ENCODE measurements at regions not wholly inside any gene's neighbourhood (a gene's known extent, or its start where the extent isn't known, plus 50 kb on each side); places are given as distances from the start of the nearest gene placed in this dataset.

- no peak for DNase-seq
- Histone ChIP-seq H3K9me3 (no peaks in the 10 kb centered on the region), H3K4me3 (no peak overlapping the region), H3K36me3 (ENCODE audit: low read depth, missing control alignments) (no peaks in the 10 kb centered on the region), H3K4me1 (no peaks in the 10 kb centered on the region), H3K27me3 (no peaks in the 10 kb centered on the region), H3K27ac (no peak overlapping the region)
- WGBS, 2 donors: 86 to 93% methylated on average over 4 of the region's 4 CpGs
- TF ChIP-seq POLR2A (IDR thresholded peaks at IDR 0.05) (no peak), CTCF (IDR thresholded peaks at IDR 0.05) (no peak)
- intact Hi-C loops (cut with DNase I; ENCODE audit: low total_unique reads): no loop called here
These were observed 119.9 kb upstream of the AGA start for GRCh38 chr4:177562163-177562562.

DNA sequence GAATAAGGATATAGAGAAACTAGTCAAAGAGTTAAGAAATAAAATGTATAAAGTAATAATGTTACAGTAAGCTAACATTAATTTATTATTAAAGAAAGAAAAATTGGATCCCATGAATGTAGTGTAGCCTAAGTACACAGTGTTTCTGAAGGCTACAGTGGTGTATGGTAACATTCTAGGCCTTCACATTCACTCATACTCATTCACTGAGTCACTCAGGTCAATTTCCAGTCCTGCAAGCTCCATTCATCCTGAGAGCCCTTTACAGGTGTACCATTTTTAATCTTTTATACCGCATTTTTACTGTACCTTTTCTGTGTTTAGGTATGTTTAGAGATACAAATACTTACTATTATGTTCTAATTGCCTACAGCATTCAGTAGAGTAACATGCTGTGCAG lies 120.6 kb upstream of the AGA start:
- Histone ChIP-seq H3K9me3 (no peaks in the 10 kb centered on the region), H3K27me3 (no peaks in the 10 kb centered on the region), H3K36me3 (ENCODE audit: low read depth, missing control alignments) (no peaks in the 10 kb centered on the region), H3K4me3 (no peak overlapping the region), H3K27ac (no peak overlapping the region), H3K4me1 (no peaks in the 10 kb centered on the region)
- no peak for DNase-seq
- WGBS, 2 donors: 92 to 96% methylated on average over 1 of the region's 1 CpG
- no peak for TF ChIP-seq CTCF (IDR thresholded peaks at IDR 0.05)
- no peak for TF ChIP-seq POLR2A (IDR thresholded peaks at IDR 0.05)
- intact Hi-C loops (cut with DNase I; ENCODE audit: low total_unique reads): no loop called here

DNA sequence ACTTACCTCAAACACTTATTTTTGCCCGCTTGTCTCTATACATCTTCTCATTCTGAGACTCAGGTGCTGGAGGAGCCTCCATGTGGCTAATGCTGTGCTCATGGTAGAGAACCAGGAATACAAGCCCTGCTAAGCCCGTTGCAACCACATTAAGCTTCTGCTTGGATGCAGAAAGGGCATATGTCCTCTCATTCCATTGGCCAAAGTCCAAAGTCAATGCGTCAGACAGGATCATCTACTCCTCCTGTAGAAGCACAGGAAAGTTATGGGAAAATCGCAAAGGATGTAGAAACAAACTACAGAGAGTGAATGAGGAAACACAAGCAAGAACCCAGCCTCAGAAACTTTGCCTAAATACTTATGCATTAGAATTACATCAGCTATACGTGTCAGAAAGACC lies 124.5 kb upstream of the AGA start:
- DNase-seq: no peak
- WGBS, 2 donors: 68 to 77% methylated on average over 5 of the region's 5 CpGs
- Histone ChIP-seq H3K4me3 (no peak overlapping the region), H3K27me3 (no peaks in the 10 kb centered on the region), H3K27ac (no peak overlapping the region), H3K4me1 (no peaks in the 10 kb centered on the region), H3K9me3 (no peaks in the 10 kb centered on the region), H3K36me3 (ENCODE audit: low read depth, missing control alignments) (no peaks in the 10 kb centered on the region)
- TF ChIP-seq POLR2A (IDR thresholded peaks at IDR 0.05): no peak
- TF ChIP-seq CTCF (IDR thresholded peaks at IDR 0.05): no peak
- intact Hi-C loops (cut with DNase I; ENCODE audit: low total_unique reads): no loop called here

DNA sequence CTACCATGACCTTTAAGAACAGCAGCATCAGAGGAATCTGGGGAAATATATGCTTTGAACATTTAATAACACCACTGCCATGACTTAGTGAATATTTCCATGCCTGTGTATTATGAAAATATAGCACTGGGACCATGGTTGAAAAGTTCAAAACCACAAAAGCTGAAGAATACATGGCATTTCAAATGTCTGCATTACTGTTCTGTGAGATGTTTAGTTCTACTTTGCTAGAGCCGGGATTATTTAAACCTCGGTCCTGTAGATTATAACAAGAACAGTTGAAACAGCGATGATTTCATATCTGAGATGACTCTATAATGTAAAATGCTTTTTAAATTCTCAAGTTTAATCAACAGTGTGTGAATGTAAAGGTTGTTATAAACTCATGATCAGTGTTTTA lies 126.7 kb upstream of the AGA start:
- WGBS, 2 donors: 80% methylated on average over 3 of the region's 3 CpGs
- no peaks in the 10 kb centered on the region for H3K4me1 ChIP-seq
- DNase-seq: no peak
- no peaks in the 10 kb centered on the region for H3K9me3 ChIP-seq
- no peak for TF ChIP-seq POLR2A (IDR thresholded peaks at IDR 0.05)
- TF ChIP-seq CTCF (IDR thresholded peaks at IDR 0.05): no peak
- H3K27ac ChIP-seq: no peak overlapping the region
- no peak overlapping the region for H3K4me3 ChIP-seq
- no peaks in the 10 kb centered on the region for H3K36me3 ChIP-seq (ENCODE audit: low read depth, missing control alignments)
- intact Hi-C loops (cut with DNase I; ENCODE audit: low total_unique reads): no loop called here
- no peaks in the 10 kb centered on the region for H3K27me3 ChIP-seq

DNA sequence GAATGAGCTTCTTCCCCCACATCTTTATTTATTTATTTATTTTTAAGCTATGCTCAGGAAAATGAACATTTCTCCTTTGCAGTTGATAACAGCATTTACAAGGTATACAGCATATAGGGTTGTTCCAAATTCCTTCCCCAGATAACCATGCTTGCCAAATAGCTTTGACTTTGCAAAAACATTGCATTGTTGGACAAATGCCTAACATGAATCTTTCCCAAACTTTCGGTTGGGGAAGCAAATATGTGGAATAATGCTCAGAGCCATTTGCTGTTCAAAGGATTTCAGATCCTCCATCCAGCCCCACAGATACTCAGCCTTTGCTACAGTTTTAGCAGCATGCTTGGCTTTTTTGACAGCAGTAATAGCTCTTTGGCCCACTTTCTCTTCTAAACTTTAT lies 127.2 kb upstream of the AGA start:
- Histone ChIP-seq H3K9me3 (no peaks in the 10 kb centered on the region), H3K27ac (no peak overlapping the region), H3K36me3 (ENCODE audit: low read depth, missing control alignments) (no peaks in the 10 kb centered on the region), H3K4me1 (no peaks in the 10 kb centered on the region), H3K4me3 (no peak overlapping the region), H3K27me3 (no peaks in the 10 kb centered on the region)
- 39 to 50% methylated on average over 1 of the region's 1 CpG for WGBS, 2 donors
- intact Hi-C loops (cut with DNase I; ENCODE audit: low total_unique reads): no loop called here
- TF ChIP-seq CTCF (IDR thresholded peaks at IDR 0.05) (no peak), POLR2A (IDR thresholded peaks at IDR 0.05) (no peak)
- DNase-seq: no peak
